ENCODE measurements at regions not wholly inside any gene's neighbourhood (a gene's known extent, or its start where the extent isn't known, plus 50 kb on each side); places are given as distances from the start of the nearest gene placed in this dataset.

DNA sequence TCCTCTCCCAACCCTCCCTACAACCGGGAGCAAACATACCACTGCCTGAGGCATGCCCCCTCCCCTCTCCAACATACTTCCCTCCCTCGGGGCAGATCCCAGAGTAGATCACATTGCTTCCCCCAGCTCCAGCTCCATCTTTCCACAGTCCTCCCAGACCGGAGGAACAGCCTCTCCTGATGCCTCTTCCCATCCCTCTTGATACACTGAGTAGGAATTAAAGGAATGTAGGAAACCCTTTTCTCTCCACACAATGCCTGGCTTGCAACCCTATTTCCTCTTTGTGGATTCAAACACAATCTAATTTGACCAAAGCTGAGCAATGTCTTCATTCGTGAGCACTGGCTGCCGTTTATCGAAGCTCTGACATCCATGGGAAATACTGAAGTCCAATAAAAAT, 339.8 kb downstream of the BCOR start:
- Histone ChIP-seq H3K36me3 (ENCODE audit: insufficient read depth) (no peaks in the 10 kb centered on the region), H3K4me2 (no peak overlapping the region), H3K27ac (no peak overlapping the region), H3K4me3 (IDR thresholded peaks at IDR 0.05; ENCODE audit: insufficient read depth, low read depth, low read length) (no peak overlapping the region), H4K20me1 (ENCODE audit: insufficient read depth) (no peaks in the 10 kb centered on the region), H3K79me2 (ENCODE audit: insufficient read depth, low read depth) (no peaks in the 10 kb centered on the region), H2AFZ (ENCODE audit: low read depth) (no peak overlapping the region), H3K27me3 (ENCODE audit: insufficient read depth, low read depth) (no peaks in the 10 kb centered on the region), H3K4me1 (ENCODE audit: low read depth, poor library complexity, severe bottlenecking) (no peaks in the 10 kb centered on the region), H3K9ac (no peak overlapping the region)
- no peak for TF ChIP-seq CTCF (conservative IDR thresholded peaks at IDR 0.05; ENCODE audit: low read depth, low read length)

GRCh38 chrX:39758791-39759525, 338.8 kb downstream of the BCOR start:
- no peak for TF ChIP-seq CTCF (conservative IDR thresholded peaks at IDR 0.05; ENCODE audit: low read depth, low read length)
- Histone ChIP-seq H3K4me3 (IDR thresholded peaks at IDR 0.05; ENCODE audit: insufficient read depth, low read depth, low read length) (no peak overlapping the region), H3K4me1 (ENCODE audit: low read depth, poor library complexity, severe bottlenecking) (no peaks in the 10 kb centered on the region), H3K9ac (no peak overlapping the region), H3K36me3 (ENCODE audit: insufficient read depth) (no peaks in the 10 kb centered on the region), H2AFZ (ENCODE audit: low read depth) (no peak overlapping the region), H4K20me1 (ENCODE audit: insufficient read depth) (no peaks in the 10 kb centered on the region), H3K27me3 (ENCODE audit: insufficient read depth, low read depth) (no peaks in the 10 kb centered on the region), H3K27ac (no peak overlapping the region), H3K79me2 (ENCODE audit: insufficient read depth, low read depth) (no peaks in the 10 kb centered on the region), H3K4me2 (no peak overlapping the region)

DNA sequence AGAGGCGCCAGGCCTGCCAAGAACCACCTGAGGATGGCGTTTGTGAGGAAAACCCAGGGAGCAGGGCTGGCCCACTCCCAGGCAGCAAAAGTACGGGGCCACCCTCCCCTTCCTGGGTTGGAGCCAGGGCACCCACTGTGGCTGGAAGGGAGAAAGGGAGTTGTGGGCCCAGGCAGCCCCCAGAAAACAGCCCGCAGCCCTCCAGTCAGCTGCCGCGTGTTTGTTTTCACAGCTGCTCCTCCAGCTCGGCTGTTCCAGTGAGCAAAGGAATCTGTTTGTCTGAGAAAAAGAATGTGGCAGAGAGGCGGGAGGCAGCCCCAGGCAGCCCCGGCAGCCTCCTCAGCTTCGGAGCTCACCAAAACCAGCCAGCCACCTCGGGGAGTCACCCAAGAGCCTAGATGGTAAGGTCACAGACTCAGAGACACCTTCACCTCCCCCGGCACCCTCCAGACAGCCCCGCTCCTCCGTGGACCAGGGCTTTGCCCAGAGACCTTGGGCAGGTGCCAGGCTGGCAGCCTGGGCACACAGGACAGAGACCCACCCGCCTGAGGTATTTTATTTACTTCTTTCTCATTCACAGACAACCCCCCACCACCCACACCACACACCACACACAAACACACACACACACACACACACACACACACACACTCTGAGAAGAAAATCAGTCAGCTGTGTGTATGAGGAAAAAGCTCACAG, 338.1 kb downstream of the BCOR start:
- Histone ChIP-seq H3K9ac (no peak overlapping the region), H3K4me1 (ENCODE audit: low read depth, poor library complexity, severe bottlenecking) (no peaks in the 10 kb centered on the region), H3K4me3 (IDR thresholded peaks at IDR 0.05; ENCODE audit: insufficient read depth, low read depth, low read length) (no peak overlapping the region), H3K4me2 (no peak overlapping the region), H3K36me3 (ENCODE audit: insufficient read depth) (no peaks in the 10 kb centered on the region), H4K20me1 (ENCODE audit: insufficient read depth) (no peaks in the 10 kb centered on the region), H3K27ac (no peak overlapping the region), H3K27me3 (ENCODE audit: insufficient read depth, low read depth) (no peaks in the 10 kb centered on the region), H3K79me2 (ENCODE audit: insufficient read depth, low read depth) (no peaks in the 10 kb centered on the region), H2AFZ (ENCODE audit: low read depth) (no peak overlapping the region)
- TF ChIP-seq CTCF (conservative IDR thresholded peaks at IDR 0.05; ENCODE audit: low read depth, low read length): no peak

- no peak overlapping the region for H2AFZ ChIP-seq (ENCODE audit: low read depth)
- H3K36me3 ChIP-seq (ENCODE audit: insufficient read depth): no peaks in the 10 kb centered on the region
- no peak for TF ChIP-seq CTCF (conservative IDR thresholded peaks at IDR 0.05; ENCODE audit: low read depth, low read length)
- H3K27me3 ChIP-seq (ENCODE audit: insufficient read depth, low read depth): no peaks in the 10 kb centered on the region
- H3K4me1 ChIP-seq (ENCODE audit: low read depth, poor library complexity, severe bottlenecking): no peaks in the 10 kb centered on the region
- no peak overlapping the region for H3K4me2 ChIP-seq
- no peaks in the 10 kb centered on the region for H3K79me2 ChIP-seq (ENCODE audit: insufficient read depth, low read depth)
- H3K27ac ChIP-seq: no peak overlapping the region
- no peaks in the 10 kb centered on the region for H4K20me1 ChIP-seq (ENCODE audit: insufficient read depth)
- no peak overlapping the region for H3K4me3 ChIP-seq (IDR thresholded peaks at IDR 0.05; ENCODE audit: insufficient read depth, low read depth, low read length)
- H3K9ac ChIP-seq: no peak overlapping the region
Measured at GRCh38 chrX:39760930-39761329, 336.8 kb downstream of the BCOR start.
